Muscle of leg (tissue), 3 donors: ENCODE measurements at regions not wholly inside any gene's neighbourhood (a gene's known extent, or its start where the extent isn't known, plus 50 kb on each side); places are given as distances from the start of the nearest gene placed in this dataset.

ENCODE experiments used
- DNase-seq: peaks from one replicate; pipeline ENCODE4 v3.0.0; 2013
- H3K27ac ChIP-seq: one replicate; pipeline ENCODE4 v1.5.1; 2013; ENCODE audit warnings: mild to moderate bottlenecking, low read length, control low read depth
- H3K27me3 ChIP-seq: one replicate; pipeline ENCODE4 v1.6.1; 2013; ENCODE audit warnings: low read length; ENCODE audit not compliant: control insufficient read depth, insufficient read depth
- H3K36me3 ChIP-seq: one replicate; pipeline ENCODE4 v1.6.1; 2013; ENCODE audit warnings: low read length; ENCODE audit not compliant: control insufficient read depth, insufficient read depth
- H3K4me1 ChIP-seq: one replicate; pipeline ENCODE4 v1.6.1; 2013; ENCODE audit warnings: low read length; ENCODE audit not compliant: control insufficient read depth, insufficient read depth
- H3K4me3 ChIP-seq: one replicate; pipeline ENCODE4 v1.5.1; 2013; ENCODE audit warnings: low read length, control low read depth
- H3K9me3 ChIP-seq: replicated peaks from 2 replicates; pipeline ENCODE4 v1.6.1; 2013; ENCODE audit warnings: low read depth, low read length; ENCODE audit not compliant: control insufficient read depth
- WGBS: methylation state at CpG from one replicate; pipeline ENCODE4 v1.1.5; 2013; ENCODE audit warnings: missing lambda C conversion rate; ENCODE audit not compliant: insufficient coverage; 5-methylcytosine and 5-hydroxymethylcytosine counted together

DNA sequence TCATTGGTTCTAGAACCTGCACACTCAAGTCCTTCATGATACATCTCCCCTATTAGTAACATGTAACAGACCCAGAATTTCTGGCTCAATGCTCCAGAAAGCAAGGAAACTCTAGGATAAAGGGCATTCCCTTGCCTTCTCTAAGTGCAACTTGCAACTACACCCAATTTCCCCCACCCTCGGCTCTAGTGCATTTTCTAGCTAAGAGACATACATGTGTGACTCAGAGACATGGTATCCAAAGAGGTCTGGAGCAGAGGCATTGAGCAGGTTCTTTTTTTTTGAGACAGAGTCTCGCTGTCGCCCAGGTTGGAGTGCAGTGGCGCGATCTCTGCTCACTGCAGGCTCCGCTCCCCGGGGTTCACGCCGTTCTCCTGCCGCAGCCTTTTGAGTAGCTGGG, 132.9 kb downstream of the ZC3H11B start:
- H3K4me1 ChIP-seq, result no peaks in the 10 kb centered on the region
- no peaks in the 10 kb centered on the region for H3K36me3 ChIP-seq
- no peaks in the 10 kb centered on the region for H3K27me3 ChIP-seq
- no peak for DNase-seq
- WGBS, result 100% methylated on average over 10 of the region's 10 CpGs
- H3K27ac ChIP-seq, result no peak overlapping the region
- H3K9me3 ChIP-seq, result no peaks in the 10 kb centered on the region
- H3K4me3 ChIP-seq, result no peak overlapping the region

DNA sequence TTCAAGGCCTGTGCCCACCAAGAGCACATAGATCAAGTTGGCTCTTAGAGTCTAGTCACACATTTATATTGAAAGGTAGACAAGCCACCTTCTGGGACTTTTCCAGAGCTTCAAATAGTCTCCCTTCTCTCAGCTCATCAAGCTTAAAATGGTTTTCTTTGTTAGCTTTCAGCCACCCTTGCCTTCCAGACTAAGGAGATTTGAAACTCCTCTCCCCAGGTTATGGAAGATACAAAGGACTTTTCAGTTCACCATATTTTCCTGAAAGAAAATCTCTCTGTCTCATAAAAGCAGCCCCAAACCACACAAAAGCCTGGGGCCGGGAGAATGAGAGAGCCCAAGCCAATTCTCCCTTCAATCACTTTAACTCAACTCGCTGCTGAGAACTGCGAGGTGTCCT, 134.1 kb downstream of the ZC3H11B start:
- Histone ChIP-seq H3K27me3 (no peaks in the 10 kb centered on the region), H3K27ac (no peak overlapping the region), H3K9me3 (no peaks in the 10 kb centered on the region), H3K4me1 (no peaks in the 10 kb centered on the region), H3K4me3 (no peak overlapping the region), H3K36me3 (no peaks in the 10 kb centered on the region)
- no peak for DNase-seq
- no CpG with 5 or more reads among the region's 3 CpGs for WGBS

DNA sequence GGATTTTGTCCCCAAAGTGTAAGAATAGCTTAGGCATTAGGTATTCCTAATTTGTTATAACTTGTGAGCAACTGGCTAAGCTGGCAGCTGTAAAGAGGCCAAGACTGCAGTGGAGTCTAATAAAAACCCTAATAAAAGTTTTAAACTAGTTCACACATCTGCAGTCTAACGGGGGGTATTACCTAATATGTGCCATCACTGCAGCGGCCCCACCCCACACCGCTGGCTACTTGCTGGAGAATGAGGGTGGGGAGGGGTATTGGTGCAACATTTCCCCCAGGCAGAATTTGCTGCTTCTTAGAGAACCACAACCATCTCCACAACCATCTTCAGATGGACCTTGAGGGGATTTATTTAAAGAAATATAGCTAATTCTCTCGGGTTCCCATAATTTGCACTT, 135.0 kb downstream of the ZC3H11B start:
- Histone ChIP-seq H3K9me3 (no peaks in the 10 kb centered on the region), H3K4me3 (no peak overlapping the region), H3K27ac (no peak overlapping the region), H3K4me1 (no peaks in the 10 kb centered on the region), H3K36me3 (no peaks in the 10 kb centered on the region), H3K27me3 (no peaks in the 10 kb centered on the region)
- no peak for DNase-seq
- no CpG with 5 or more reads among the region's 4 CpGs for WGBS

DNA sequence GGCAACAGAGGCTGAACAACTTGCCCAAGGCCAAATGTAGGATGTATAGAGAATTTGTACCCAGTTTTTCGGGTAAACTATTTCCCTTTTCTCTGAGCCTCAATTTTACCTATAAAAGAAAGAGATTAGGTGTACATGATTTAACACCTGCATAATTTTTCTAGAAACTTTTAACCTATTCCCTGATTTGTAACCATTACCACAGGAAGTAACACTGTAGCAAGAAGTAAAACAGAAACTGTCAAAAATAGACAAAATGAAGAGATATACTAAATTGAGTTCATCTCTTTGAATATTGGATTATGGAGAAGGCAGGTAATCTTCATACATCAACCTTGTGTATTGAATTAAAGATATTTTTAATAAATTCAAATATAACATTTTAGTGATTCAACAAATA, 136.2 kb downstream of the ZC3H11B start:
- no peak overlapping the region for H3K27ac ChIP-seq
- no CpG with 5 or more reads among the region's 1 CpG for WGBS
- H3K27me3 ChIP-seq, result no peaks in the 10 kb centered on the region
- H3K9me3 ChIP-seq, result no peaks in the 10 kb centered on the region
- DNase-seq, result no peak
- H3K4me1 ChIP-seq, result no peaks in the 10 kb centered on the region
- H3K4me3 ChIP-seq, result no peak overlapping the region
- no peaks in the 10 kb centered on the region for H3K36me3 ChIP-seq

DNA sequence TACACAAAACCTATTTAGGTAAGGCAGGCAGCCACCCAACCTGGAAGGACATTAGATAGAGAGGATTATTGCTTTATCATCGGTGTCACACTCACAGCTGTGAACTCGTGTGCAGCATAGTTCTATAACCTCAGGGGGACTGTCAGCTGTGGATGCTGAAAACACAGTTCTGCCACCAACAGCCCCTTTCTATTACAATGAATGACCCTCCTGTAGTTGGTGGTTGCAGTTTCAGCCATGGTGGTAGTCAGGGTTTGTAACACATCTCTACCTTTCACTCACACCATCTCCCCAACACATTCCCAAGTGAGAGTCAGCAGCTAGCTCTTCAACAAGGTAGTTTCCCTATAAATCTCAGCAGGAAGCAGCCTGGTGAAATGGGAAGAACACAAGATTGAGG, 136.8 kb downstream of the ZC3H11B start:
- H3K36me3 ChIP-seq, result no peaks in the 10 kb centered on the region
- H3K27ac ChIP-seq, result no peak overlapping the region
- H3K9me3 ChIP-seq, result no peaks in the 10 kb centered on the region
- DNase-seq, result no peak
- H3K27me3 ChIP-seq, result no peaks in the 10 kb centered on the region
- no peaks in the 10 kb centered on the region for H3K4me1 ChIP-seq
- H3K4me3 ChIP-seq, result no peak overlapping the region
- no CpG with 5 or more reads among the region's 2 CpGs for WGBS

DNA sequence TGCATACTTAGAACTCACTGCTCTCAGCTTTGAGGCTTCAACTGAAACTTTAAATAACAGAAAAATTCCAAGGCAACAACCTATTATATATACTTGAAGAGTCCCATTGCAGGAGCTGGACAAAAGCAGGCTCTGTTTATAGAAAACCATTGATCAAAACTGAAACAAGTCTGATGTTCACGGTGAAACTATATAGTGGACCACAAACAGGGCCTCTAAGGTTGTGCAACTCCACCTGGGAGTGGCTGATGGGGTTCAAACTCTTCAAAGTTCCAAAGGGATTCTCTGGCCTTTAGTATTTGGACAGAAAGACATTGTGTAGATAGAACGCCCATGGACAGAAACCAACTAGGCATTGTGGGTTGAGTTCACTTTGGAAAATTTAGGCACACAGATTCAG, 140.3 kb downstream of the ZC3H11B start:
- Histone ChIP-seq H3K36me3 (no peaks in the 10 kb centered on the region), H3K9me3 (no peaks in the 10 kb centered on the region), H3K27ac (no peak overlapping the region), H3K4me1 (no peaks in the 10 kb centered on the region), H3K4me3 (no peak overlapping the region), H3K27me3 (no peaks in the 10 kb centered on the region)
- no peak for DNase-seq
- WGBS, result 100% methylated on average over 2 of the region's 2 CpGs

DNA sequence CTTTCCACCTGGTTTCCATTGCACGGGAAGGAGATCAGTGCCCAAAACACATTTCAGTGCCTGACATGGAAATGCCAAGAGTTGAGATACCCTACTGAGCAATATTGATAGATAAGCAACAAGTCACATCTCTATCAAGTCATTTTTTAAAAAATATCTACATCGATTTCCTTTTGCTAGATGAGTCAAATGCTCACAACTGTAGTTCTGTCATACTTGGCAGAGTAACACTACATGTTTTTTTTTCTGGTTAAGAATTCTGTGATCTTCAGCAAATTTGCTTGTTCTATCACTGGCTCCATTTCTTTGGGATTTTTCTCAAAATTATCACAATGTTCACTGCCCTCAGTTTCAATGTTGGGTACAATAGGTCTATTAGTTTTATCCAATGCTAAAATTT, 145.4 kb downstream of the ZC3H11B start:
- no CpG with 5 or more reads among the region's 2 CpGs for WGBS
- Histone ChIP-seq H3K27ac (no peak overlapping the region), H3K27me3 (no peaks in the 10 kb centered on the region), H3K4me1 (no peaks in the 10 kb centered on the region), H3K4me3 (no peak overlapping the region), H3K36me3 (no peaks in the 10 kb centered on the region), H3K9me3 (no peaks in the 10 kb centered on the region)
- peak; percentile 59 for DNase-seq

DNA sequence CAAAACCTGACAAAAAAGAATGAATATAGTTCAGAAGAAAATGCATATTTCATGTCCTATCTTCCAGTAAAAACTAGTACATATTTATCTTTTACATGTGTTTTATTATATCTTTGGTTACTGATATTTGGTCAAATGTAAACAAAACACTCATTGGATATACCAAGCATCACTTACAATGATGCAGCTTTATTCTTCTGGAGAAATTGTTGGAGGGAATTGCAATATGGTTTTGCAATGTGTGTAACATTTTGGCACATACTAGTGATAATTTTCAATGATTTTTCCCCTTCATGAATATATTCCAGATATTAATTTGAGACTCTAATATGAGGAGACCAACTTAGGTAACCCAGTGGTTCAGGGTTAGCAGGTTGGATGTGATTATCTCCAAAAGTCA, 146.1 kb downstream of the ZC3H11B start:
- no peaks in the 10 kb centered on the region for H3K36me3 ChIP-seq
- no peaks in the 10 kb centered on the region for H3K4me1 ChIP-seq
- H3K27ac ChIP-seq, result no peak overlapping the region
- no peaks in the 10 kb centered on the region for H3K27me3 ChIP-seq
- no peak overlapping the region for H3K4me3 ChIP-seq
- no peak for DNase-seq
- H3K9me3 ChIP-seq, result no peaks in the 10 kb centered on the region

DNA sequence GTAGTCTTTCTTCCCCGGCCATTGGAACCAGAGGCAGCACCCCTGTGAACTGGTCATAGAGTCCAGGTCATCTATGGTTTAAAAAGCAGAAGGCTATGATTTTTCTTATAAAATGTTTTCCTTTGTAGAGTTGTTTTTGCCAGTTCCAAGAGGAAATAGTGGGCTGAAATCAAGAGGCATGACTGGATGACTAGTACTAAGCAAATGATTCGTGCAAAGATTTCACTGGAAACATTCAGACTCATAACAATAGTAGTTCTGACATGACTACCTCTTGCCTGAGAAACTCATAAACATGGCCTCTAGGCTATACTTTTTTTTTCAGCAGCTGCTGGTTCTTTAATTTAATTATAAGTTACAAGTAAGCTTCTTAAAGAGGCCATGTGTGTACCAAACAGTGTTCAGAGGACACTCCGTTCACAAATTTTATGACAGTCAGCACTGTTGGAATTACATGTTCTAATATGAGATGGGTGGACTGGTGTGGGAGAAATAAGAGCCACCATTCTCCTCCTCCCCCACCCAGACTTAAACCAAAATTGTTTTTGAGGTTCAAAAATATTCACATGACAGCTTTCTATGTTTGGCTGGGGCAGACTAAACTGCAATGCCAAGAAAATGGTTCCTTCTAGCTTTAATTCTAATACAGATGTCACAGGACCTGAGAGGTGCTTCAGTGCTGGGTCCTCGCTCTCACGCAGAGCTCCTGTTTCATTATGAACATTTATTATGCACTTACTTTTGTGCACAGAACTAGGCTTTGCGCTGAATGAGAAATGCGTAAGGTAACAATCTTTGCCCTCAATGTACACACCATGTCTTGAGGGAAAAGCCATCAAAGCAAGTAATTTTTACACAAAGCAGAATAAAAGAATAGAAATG, 147.5 kb downstream of the ZC3H11B start:
- no peak overlapping the region for H3K27ac ChIP-seq
- H3K4me3 ChIP-seq, result no peak overlapping the region
- no CpG with 5 or more reads among the region's 7 CpGs for whole genome bisulfite sequencing
- DNase-seq, result no peak
- no peaks in the 10 kb centered on the region for H3K27me3 ChIP-seq
- H3K36me3 ChIP-seq, result no peaks in the 10 kb centered on the region
- H3K9me3 ChIP-seq, result no peaks in the 10 kb centered on the region
- no peaks in the 10 kb centered on the region for H3K4me1 ChIP-seq

DNA sequence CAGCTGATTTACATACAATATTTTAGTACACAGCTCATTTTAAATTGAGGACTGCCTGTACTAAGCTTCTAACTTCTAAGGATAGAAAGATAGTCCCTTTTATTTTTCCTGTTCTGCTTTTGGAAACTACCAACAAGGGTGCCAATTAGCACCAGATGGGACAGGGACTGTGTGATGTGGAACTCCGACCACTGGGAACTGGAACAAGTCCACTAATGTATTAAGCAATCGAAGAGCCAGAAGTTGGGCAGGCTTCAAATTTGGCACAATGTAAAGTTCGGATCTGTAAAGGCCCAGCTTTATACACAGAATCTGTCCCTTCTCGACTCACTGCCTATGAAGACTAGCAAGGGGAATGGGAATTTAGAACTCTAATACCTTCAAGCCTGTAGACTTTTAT, 149.3 kb downstream of the ZC3H11B start:
- DNase-seq, result peak; percentile 44
- Histone ChIP-seq H3K27ac (no peak overlapping the region), H3K4me3 (no peak overlapping the region), H3K4me1 (peaks cover 9% of the 10 kb centered on the region), H3K9me3 (no peaks in the 10 kb centered on the region), H3K36me3 (no peaks in the 10 kb centered on the region), H3K27me3 (no peaks in the 10 kb centered on the region)
- WGBS, result 20% methylated on average over 1 of the region's 4 CpGs

DNA sequence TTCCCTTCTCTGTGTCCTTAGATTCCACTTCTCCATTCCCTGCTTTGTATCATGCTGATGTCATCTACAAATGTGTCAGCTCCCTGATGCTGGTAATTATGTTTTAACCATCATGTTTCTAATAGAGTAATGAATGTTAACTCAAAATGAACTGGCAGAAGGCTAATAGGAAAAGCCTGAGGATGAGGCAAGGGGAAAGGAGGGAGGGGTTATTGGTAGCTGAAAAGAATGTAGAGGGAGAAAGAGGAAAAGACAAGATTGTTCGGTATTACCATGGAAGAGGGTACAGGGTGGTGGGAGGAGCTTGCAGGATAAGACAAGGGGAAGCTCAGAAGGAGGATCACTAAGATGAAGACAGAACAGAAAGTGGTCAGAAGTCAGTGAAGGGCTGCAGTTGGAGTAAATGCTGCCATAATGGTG, 150.9 kb downstream of the ZC3H11B start:
- 71% methylated on average over 1 of the region's 1 CpG for WGBS
- Histone ChIP-seq H3K4me3 (no peak overlapping the region), H3K27ac (no peak overlapping the region), H3K36me3 (no peaks in the 10 kb centered on the region), H3K9me3 (no peaks in the 10 kb centered on the region), H3K27me3 (no peaks in the 10 kb centered on the region), H3K4me1 (peaks cover 9% of the 10 kb centered on the region)
- DNase-seq, result no peak
